ENCODE measurements at regions not wholly inside any gene's neighbourhood (a gene's known extent, or its start where the extent isn't known, plus 50 kb on each side); places are given as distances from the start of the nearest gene placed in this dataset.

- DNase-seq = no peak
Observed at GRCh38 chr16:55938126-55938525, 63.0 kb upstream of the CES5A start.

GRCh38 chr16:55933038-55933437, 57.9 kb upstream of the CES5A start:
- no peak for DNase-seq

GRCh38 chr16:55930036-55930435, 54.9 kb upstream of the CES5A start:
- no peak for DNase-seq

- no peak for DNase-seq
Observed at GRCh38 chr16:55929181-55929580, 54.0 kb upstream of the CES5A start.

- no peak for DNase-seq
Observed at GRCh38 chr16:55925242-55925641, 50.1 kb upstream of the CES5A start.

All from effector CD8-positive, alpha-beta T cell (primary cell).